ENCODE measurements at regions not wholly inside any gene's neighbourhood (a gene's known extent, or its start where the extent isn't known, plus 50 kb on each side); places are given as distances from the start of the nearest gene placed in this dataset.

GRCh38 chr12:97924122-97924521 lies 461.5 kb downstream of the RMST start:
- no peak for DNase-seq

- DNase-seq, result no peak
These were observed 465.4 kb downstream of the RMST start for GRCh38 chr12:97927977-97928376.

- DNase-seq, result no peak
These were observed 473.6 kb downstream of the RMST start for GRCh38 chr12:97936165-97936564.

- DNase-seq, result no peak
These were observed 475.4 kb downstream of the RMST start for GRCh38 chr12:97938031-97938430.

- DNase-seq, result no peak
These were observed 476.6 kb downstream of the RMST start for GRCh38 chr12:97939156-97939555.

GRCh38 chr12:97940105-97940504 lies 477.5 kb downstream of the RMST start:
- no peak for DNase-seq

GRCh38 chr12:97940629-97941028 lies 478.0 kb downstream of the RMST start:
- DNase-seq, result peak in 1 of 3 donors; percentile 24

GRCh38 chr12:97941686-97942354 lies 479.2 kb downstream of the RMST start:
- DNase-seq, result no peak

- no peak for DNase-seq
These were observed 480.8 kb downstream of the RMST start for GRCh38 chr12:97943359-97943758.

- DNase-seq, result no peak
These were observed 482.0 kb downstream of the RMST start for GRCh38 chr12:97944576-97944975.

- no peak for DNase-seq
These were observed 484.1 kb downstream of the RMST start for GRCh38 chr12:97946701-97947100.

GRCh38 chr12:97948591-97948990 lies 486.0 kb downstream of the RMST start:
- DNase-seq, result no peak

- DNase-seq, result no peak
These were observed 488.6 kb downstream of the RMST start for GRCh38 chr12:97951239-97951638.

- no peak for DNase-seq
These were observed 489.1 kb downstream of the RMST start for GRCh38 chr12:97951717-97952116.

GRCh38 chr12:97957109-97957508 lies 494.5 kb downstream of the RMST start:
- no peak for DNase-seq

GRCh38 chr12:97960225-97960624 lies 497.6 kb downstream of the RMST start:
- DNase-seq, result no peak

GRCh38 chr12:97960741-97961608 lies 498.4 kb downstream of the RMST start:
- DNase-seq, result no peak

GRCh38 chr12:97967831-97968230 lies 505.2 kb downstream of the RMST start:
- DNase-seq, result no peak

GRCh38 chr12:97968641-97969197 lies 506.1 kb downstream of the RMST start:
- DNase-seq, result no peak

- DNase-seq, result no peak
These were observed 515.3 kb downstream of the RMST start for GRCh38 chr12:97977870-97978405.

- no peak for DNase-seq
These were observed 520.1 kb downstream of the RMST start for GRCh38 chr12:97982684-97983083.

GRCh38 chr12:97983796-97984195 lies 521.2 kb downstream of the RMST start:
- DNase-seq, result no peak

GRCh38 chr12:97984436-97984835 lies 521.8 kb downstream of the RMST start:
- peak in 1 of 3 donors; percentile 23 for DNase-seq
